ENCODE measurements at regions not wholly inside any gene's neighbourhood (a gene's known extent, or its start where the extent isn't known, plus 50 kb on each side); places are given as distances from the start of the nearest gene placed in this dataset.

DNA sequence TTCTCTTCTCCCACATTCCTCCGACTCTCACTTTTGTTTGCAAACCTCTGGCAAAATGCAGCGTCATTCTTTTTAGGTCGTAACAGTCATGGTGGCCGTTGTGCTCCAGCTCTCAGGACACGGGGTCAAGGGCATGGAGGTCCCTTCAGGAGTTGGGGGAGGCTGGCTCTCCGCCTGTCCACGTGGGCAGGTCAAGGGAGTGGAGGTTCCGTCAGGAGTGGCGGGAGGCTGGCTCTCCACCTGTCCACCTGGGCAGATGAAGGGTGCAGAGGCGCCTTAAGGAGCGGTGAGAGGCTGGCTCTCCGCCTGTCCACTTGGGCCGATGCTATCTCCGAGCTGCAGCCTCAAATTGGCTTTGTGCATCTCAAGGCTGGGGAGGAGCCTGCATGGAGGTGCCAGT lies 98.0 kb downstream of the ERMARD start:
- Mint-ChIP-seq H3K36me3 (peaks cover 6% of the 10 kb centered on the region), H3K4me1 (peaks cover 13% of the 10 kb centered on the region), H3K27me3 (ENCODE audit: low read depth) (no peaks in the 10 kb centered on the region), H3K27ac (no peak overlapping the region), H3K4me3 (no peak overlapping the region), H3K9me3 (peaks cover 11% of the 10 kb centered on the region)
- CTCF ChIA-PET: interaction anchor here (3.1 kb wide), 1 partner anchor 18 kb away, joined by 16 read pairs; no protein-coding TSS in a partner anchor
- DNase-seq (ENCODE audit: low spot score): no peak
- no peak for ATAC-seq
- TF ChIP-seq FOXJ3 (CRISPR knock-in tag; IDR thresholded peaks at IDR 0.05; ENCODE audit: borderline replicate concordance) (no peak), FOXP1 (CRISPR knock-in tag; IDR thresholded peaks at IDR 0.05; ENCODE audit: borderline replicate concordance) (0 out of 2 replicates have a peak, but pooled peaks have one; percentile 19)
- POLR2A ChIA-PET: no interaction called here

DNA sequence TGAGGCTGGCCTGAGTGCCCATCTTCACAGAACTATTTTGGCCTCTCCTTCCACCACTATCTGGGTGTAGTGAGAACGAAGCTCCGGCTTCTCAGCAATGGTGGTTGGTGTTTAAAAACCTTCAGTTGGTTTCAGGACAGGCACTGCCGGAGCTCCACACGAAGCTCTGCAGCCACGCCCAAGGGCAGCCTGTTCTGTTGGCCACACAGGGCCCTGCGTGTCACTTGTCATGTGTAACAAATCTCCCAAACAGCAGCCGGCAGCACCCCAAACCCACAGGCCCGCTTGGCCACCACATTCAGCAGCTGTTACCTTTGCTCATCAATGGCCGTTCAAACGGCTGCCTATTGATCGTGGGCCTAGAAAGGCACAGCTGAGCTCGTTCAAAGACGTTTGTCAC lies 97.5 kb downstream of the ERMARD start:
- Mint-ChIP-seq H3K4me3 (no peak overlapping the region), H3K36me3 (peaks cover 6% of the 10 kb centered on the region), H3K9me3 (peaks cover 10% of the 10 kb centered on the region), H3K4me1 (peaks cover 13% of the 10 kb centered on the region), H3K27ac (no peak overlapping the region), H3K27me3 (ENCODE audit: low read depth) (no peaks in the 10 kb centered on the region)
- DNase-seq (ENCODE audit: low spot score) (no peak), ATAC-seq (no peak)
- TF ChIP-seq, protein P1, sequence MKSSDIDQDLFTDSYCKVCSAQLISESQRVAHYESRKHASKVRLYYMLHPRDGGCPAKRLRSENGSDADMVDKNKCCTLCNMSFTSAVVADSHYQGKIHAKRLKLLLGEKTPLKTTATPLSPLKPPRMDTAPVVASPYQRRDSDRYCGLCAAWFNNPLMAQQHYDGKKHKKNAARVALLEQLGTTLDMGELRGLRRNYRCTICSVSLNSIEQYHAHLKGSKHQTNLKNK (CRISPR knock-in tag; IDR thresholded peaks at IDR 0.05): no peak
- TF ChIP-seq ESRRA (CRISPR knock-in tag; IDR thresholded peaks at IDR 0.05; ENCODE audit: borderline replicate concordance) (no peak), EMX1 (CRISPR knock-in tag; IDR thresholded peaks at IDR 0.05) (no peak), ZBTB21 (CRISPR knock-in tag; IDR thresholded peaks at IDR 0.05; ENCODE audit: borderline replicate concordance) (no peak), ZNF423 (CRISPR knock-in tag; IDR thresholded peaks at IDR 0.05) (no peak), TP53 (CRISPR knock-in tag; IDR thresholded peaks at IDR 0.05) (no peak), NR1H2 (CRISPR knock-in tag; IDR thresholded peaks at IDR 0.05) (no peak), CREB1 (CRISPR knock-in tag; IDR thresholded peaks at IDR 0.05) (no peak)
- TF ChIP-seq, protein P2, sequence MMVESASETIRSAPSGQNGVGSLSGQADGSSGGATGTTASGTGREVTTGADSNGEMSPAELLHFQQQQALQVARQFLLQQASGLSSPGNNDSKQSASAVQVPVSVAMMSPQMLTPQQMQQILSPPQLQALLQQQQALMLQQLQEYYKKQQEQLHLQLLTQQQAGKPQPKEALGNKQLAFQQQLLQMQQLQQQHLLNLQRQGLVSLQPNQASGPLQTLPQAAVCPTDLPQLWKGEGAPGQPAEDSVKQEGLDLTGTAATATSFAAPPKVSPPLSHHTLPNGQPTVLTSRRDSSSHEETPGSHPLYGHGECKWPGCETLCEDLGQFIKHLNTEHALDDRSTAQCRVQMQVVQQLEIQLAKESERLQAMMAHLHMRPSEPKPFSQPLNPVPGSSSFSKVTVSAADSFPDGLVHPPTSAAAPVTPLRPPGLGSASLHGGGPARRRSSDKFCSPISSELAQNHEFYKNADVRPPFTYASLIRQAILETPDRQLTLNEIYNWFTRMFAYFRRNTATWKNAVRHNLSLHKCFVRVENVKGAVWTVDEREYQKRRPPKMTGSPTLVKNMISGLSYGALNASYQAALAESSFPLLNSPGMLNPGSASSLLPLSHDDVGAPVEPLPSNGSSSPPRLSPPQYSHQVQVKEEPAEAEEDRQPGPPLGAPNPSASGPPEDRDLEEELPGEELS (CRISPR knock-in tag; IDR thresholded peaks at IDR 0.05): no peak
- TF ChIP-seq, protein P3, sequence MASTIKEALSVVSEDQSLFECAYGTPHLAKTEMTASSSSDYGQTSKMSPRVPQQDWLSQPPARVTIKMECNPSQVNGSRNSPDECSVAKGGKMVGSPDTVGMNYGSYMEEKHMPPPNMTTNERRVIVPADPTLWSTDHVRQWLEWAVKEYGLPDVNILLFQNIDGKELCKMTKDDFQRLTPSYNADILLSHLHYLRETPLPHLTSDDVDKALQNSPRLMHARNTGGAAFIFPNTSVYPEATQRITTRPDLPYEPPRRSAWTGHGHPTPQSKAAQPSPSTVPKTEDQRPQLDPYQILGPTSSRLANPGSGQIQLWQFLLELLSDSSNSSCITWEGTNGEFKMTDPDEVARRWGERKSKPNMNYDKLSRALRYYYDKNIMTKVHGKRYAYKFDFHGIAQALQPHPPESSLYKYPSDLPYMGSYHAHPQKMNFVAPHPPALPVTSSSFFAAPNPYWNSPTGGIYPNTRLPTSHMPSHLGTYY (CRISPR knock-in tag; IDR thresholded peaks at IDR 0.05): no peak
- TF ChIP-seq, protein P4, sequence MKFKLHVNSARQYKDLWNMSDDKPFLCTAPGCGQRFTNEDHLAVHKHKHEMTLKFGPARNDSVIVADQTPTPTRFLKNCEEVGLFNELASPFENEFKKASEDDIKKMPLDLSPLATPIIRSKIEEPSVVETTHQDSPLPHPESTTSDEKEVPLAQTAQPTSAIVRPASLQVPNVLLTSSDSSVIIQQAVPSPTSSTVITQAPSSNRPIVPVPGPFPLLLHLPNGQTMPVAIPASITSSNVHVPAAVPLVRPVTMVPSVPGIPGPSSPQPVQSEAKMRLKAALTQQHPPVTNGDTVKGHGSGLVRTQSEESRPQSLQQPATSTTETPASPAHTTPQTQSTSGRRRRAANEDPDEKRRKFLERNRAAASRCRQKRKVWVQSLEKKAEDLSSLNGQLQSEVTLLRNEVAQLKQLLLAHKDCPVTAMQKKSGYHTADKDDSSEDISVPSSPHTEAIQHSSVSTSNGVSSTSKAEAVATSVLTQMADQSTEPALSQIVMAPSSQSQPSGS (CRISPR knock-in tag; IDR thresholded peaks at IDR 0.05; ENCODE audit: borderline replicate concordance, low read depth): no peak
- TF ChIP-seq, protein P5, sequence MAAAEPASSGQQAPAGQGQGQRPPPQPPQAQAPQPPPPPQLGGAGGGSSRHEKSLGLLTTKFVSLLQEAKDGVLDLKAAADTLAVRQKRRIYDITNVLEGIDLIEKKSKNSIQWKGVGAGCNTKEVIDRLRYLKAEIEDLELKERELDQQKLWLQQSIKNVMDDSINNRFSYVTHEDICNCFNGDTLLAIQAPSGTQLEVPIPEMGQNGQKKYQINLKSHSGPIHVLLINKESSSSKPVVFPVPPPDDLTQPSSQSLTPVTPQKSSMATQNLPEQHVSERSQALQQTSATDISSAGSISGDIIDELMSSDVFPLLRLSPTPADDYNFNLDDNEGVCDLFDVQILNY (CRISPR knock-in tag; IDR thresholded peaks at IDR 0.05): no peak
- CTCF ChIA-PET: interaction anchor here (1.9 kb wide), 1 partner anchor 17 kb away, joined by 8 read pairs; no protein-coding TSS in a partner anchor
- POLR2A ChIA-PET: no interaction called here

DNA sequence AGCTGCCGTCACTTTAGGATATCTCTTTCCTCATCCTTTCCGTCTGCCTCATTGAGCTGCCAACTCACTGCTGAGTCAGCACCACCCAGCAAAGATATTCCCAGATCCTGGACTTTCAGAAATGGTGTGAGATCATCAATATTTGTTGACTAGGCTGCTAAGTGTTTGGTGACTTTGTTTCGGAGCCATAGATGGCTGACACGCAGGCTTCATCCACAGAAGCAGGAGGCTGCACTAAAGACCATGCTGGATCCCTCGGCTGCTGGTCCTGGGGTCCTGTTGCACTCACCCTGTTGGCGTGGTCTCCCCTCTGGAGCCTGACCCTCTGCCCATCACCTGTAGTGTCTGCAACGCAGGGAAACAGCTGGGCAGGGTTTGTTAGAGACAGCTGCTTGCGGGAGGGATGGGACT lies 96.5 kb downstream of the ERMARD start:
- ChIA-PET POLR2A (no interaction called here), CTCF (interaction anchor here (1.9 kb wide), 1 partner anchor 16 kb away, joined by 8 read pairs; no protein-coding TSS in a partner anchor)
- peaks cover 13% of the 10 kb centered on the region for H3K4me1 Mint-ChIP-seq
- no peak overlapping the region for H3K27ac Mint-ChIP-seq
- DNase-seq (ENCODE audit: low spot score): no peak
- ATAC-seq: no peak
- no peak overlapping the region for H3K4me3 Mint-ChIP-seq
- H3K9me3 Mint-ChIP-seq: peaks cover 2% of the 10 kb centered on the region
- TF ChIP-seq TP53 (CRISPR knock-in tag; IDR thresholded peaks at IDR 0.05): no peak
- TF ChIP-seq SMAD4 (CRISPR knock-in tag; IDR thresholded peaks at IDR 0.05): no peak
- TF ChIP-seq ZNF232 (CRISPR knock-in tag; IDR thresholded peaks at IDR 0.05): no peak
- TF ChIP-seq, protein P6, sequence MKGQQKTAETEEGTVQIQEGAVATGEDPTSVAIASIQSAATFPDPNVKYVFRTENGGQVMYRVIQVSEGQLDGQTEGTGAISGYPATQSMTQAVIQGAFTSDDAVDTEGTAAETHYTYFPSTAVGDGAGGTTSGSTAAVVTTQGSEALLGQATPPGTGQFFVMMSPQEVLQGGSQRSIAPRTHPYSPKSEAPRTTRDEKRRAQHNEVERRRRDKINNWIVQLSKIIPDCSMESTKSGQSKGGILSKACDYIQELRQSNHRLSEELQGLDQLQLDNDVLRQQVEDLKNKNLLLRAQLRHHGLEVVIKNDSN (CRISPR knock-in tag; IDR thresholded peaks at IDR 0.05): no peak
- no peak for TF ChIP-seq CREM (CRISPR knock-in tag; IDR thresholded peaks at IDR 0.05)
- no peak for TF ChIP-seq GABPB1 (CRISPR knock-in tag; IDR thresholded peaks at IDR 0.05)
- TF ChIP-seq NR2C2 (CRISPR knock-in tag; IDR thresholded peaks at IDR 0.05): no peak
- no peak for TF ChIP-seq ZNF219 (CRISPR knock-in tag; IDR thresholded peaks at IDR 0.05; ENCODE audit: borderline replicate concordance)
- TF ChIP-seq, protein P7, sequence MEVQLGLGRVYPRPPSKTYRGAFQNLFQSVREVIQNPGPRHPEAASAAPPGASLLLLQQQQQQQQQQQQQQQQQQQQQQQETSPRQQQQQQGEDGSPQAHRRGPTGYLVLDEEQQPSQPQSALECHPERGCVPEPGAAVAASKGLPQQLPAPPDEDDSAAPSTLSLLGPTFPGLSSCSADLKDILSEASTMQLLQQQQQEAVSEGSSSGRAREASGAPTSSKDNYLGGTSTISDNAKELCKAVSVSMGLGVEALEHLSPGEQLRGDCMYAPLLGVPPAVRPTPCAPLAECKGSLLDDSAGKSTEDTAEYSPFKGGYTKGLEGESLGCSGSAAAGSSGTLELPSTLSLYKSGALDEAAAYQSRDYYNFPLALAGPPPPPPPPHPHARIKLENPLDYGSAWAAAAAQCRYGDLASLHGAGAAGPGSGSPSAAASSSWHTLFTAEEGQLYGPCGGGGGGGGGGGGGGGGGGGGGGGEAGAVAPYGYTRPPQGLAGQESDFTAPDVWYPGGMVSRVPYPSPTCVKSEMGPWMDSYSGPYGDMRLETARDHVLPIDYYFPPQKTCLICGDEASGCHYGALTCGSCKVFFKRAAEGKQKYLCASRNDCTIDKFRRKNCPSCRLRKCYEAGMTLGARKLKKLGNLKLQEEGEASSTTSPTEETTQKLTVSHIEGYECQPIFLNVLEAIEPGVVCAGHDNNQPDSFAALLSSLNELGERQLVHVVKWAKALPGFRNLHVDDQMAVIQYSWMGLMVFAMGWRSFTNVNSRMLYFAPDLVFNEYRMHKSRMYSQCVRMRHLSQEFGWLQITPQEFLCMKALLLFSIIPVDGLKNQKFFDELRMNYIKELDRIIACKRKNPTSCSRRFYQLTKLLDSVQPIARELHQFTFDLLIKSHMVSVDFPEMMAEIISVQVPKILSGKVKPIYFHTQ (CRISPR knock-in tag; IDR thresholded peaks at IDR 0.05): no peak
- H3K27me3 Mint-ChIP-seq (ENCODE audit: low read depth): no peaks in the 10 kb centered on the region
- peaks cover 2% of the 10 kb centered on the region; the same call in 1 of the 2 replicates for H3K36me3 Mint-ChIP-seq

Measured in WTC11 (cell line).